Upper lobe of left lung (tissue), 4 donors: ENCODE measurements at regions not wholly inside any gene's neighbourhood (a gene's known extent, or its start where the extent isn't known, plus 50 kb on each side); places are given as distances from the start of the nearest gene placed in this dataset.

ENCODE experiments used
- CTCF ChIP-seq, 6 experiments: fragments of 450-650 bp in 4 of 6; fragments of 200-600 bp in 2 of 6; sonication (generic) in 2 of 6; IDR thresholded peaks; one replicate each; pipeline ENCODE4 v1.5.1; 2016 to 2019; ENCODE audit warnings: antibody characterized with exemption in 6 of 6
- EP300 ChIP-seq, 4 donors: sonication (generic); formaldehyde crosslinking; IDR thresholded peaks; one replicate each; pipeline ENCODE4 v1.5.1; 2017; ENCODE audit warnings: antibody characterized with exemption in 4 of 4, control low read depth in 2 of 4
- POLR2A ChIP-seq, 4 donors: fragments of 450-650 bp; IDR thresholded peaks; one replicate each; pipeline ENCODE4 v1.5.1; 2016 to 2017; ENCODE audit warnings: antibody characterized with exemption in 4 of 4, mild to moderate bottlenecking in 2 of 4
- POLR2AphosphoS5 ChIP-seq, 2 donors: sonication (generic); formaldehyde crosslinking; IDR thresholded peaks; one replicate each; pipeline ENCODE4 v1.5.1; 2017; ENCODE audit warnings: antibody characterized with exemption in 2 of 2

- TF ChIP-seq CTCF (IDR thresholded peaks at IDR 0.05) (no peak), POLR2A (IDR thresholded peaks at IDR 0.05) (no peak), POLR2AphosphoS5 (IDR thresholded peaks at IDR 0.05) (no peak), EP300 (IDR thresholded peaks at IDR 0.05) (no peak)
Observed at GRCh38 chr11:29166306-29166705, 850.5 kb downstream of the KCNA4 start.
